NB4 (cell line): ENCODE measurements at regions not wholly inside any gene's neighbourhood (a gene's known extent, or its start where the extent isn't known, plus 50 kb on each side); places are given as distances from the start of the nearest gene placed in this dataset.
A peak's percentile ranks its signal among the peaks of the same experiment; 100 is the strongest.

Experiments used
- DNase-seq: peaks from one replicate; pipeline ENCODE4 v3.0.0; 2010; ENCODE audit warnings: low read depth
- H3K4me3 ChIP-seq: one replicate; pipeline ENCODE4 v1.5.1; 2011; ENCODE audit warnings: mild to moderate bottlenecking, low read depth, low read length, moderate library complexity
- MYC ChIP-seq: IDR thresholded peaks from 2 replicates; pipeline ENCODE4 v1.6.1; 2011; ENCODE audit warnings: low read depth, low read length
- POLR2A ChIP-seq: IDR thresholded peaks from 2 replicates; pipeline ENCODE4 v1.6.1; 2011; ENCODE audit warnings: mild to moderate bottlenecking; ENCODE audit not compliant: insufficient read length; ENCODE audit errors: extremely low read depth
- TF ChIP-seq, protein P1 (sequence below): IDR thresholded peaks from 2 replicates; pipeline ENCODE4 v1.6.1; 2011; ENCODE audit warnings: low read depth, low read length
- TF ChIP-seq, protein P2 (sequence below): IDR thresholded peaks from one replicate; pipeline ENCODE4 v1.5.1; 2012; ENCODE audit warnings: low read depth, low read length

DNA sequence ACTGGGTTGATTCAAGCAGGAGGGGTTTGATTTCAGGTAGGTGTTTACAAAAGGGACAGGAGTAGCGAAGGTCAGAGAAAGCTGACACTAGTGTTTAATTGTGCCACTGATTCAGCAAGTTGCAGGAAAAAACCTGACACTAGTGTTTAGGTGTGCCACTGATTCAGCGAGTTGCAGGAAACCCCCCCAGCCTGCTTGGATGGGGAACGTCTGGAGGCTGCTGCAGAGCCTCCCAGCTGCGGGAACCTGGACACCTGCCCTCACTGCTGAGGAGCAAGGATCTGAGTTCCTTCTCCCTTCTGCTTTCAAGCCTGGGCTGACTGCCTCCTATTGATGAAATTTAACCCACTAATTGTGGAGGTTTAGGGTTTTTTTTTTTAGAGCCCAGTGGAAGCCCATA is 84.2 kb downstream of the AVPR1A start:
- TF ChIP-seq, protein P1, sequence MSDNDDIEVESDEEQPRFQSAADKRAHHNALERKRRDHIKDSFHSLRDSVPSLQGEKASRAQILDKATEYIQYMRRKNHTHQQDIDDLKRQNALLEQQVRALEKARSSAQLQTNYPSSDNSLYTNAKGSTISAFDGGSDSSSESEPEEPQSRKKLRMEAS, result no peak
- no peak for TF ChIP-seq POLR2A
- TF ChIP-seq, protein P2, sequence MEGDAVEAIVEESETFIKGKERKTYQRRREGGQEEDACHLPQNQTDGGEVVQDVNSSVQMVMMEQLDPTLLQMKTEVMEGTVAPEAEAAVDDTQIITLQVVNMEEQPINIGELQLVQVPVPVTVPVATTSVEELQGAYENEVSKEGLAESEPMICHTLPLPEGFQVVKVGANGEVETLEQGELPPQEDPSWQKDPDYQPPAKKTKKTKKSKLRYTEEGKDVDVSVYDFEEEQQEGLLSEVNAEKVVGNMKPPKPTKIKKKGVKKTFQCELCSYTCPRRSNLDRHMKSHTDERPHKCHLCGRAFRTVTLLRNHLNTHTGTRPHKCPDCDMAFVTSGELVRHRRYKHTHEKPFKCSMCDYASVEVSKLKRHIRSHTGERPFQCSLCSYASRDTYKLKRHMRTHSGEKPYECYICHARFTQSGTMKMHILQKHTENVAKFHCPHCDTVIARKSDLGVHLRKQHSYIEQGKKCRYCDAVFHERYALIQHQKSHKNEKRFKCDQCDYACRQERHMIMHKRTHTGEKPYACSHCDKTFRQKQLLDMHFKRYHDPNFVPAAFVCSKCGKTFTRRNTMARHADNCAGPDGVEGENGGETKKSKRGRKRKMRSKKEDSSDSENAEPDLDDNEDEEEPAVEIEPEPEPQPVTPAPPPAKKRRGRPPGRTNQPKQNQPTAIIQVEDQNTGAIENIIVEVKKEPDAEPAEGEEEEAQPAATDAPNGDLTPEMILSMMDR, result no peak
- TF ChIP-seq MYC, result no peak
- H3K4me3 ChIP-seq, result no peak overlapping the region
- no peak for DNase-seq

DNA sequence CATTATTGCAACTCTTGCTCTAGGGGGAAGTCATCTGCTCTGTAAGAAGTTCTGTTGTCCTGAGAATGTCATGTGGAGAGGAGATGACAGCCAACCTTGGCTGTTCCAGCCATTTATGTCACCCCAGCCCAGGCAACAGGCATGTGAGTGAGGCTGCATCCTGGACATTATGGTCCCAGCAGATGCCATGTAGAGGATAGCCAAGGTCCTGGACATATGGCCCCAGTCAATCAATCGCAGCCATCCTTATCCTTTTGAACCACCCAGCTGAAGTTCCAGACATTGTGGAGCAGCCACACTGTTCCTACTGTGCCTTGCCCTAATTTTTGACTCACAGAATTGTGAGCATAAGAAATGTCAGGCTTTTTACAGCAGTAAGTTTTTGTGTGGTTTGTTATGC is 84.9 kb downstream of the AVPR1A start:
- TF ChIP-seq, protein P1, result no peak
- TF ChIP-seq, protein P2, result no peak
- TF ChIP-seq POLR2A (no peak), MYC (no peak)
- no peak for DNase-seq
- no peak overlapping the region for H3K4me3 ChIP-seq

DNA sequence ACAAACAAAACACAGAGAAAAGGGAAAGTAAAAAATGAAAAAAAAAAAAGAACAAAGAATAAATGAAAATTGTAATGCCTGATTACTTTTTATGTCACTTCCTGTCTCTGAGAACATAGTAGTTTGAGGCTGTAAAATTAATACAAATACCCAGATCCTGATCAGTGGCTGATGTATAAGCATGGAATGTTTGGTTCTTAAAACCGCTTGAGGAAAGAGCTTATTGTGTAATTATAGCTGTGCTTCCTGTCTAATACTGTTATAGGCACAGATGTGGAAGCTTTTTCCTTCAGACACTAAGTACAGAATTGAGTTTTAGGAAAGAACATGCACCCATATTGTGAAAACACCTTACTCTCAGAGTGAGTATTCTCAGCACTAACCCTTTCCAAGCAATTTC is 86.9 kb downstream of the AVPR1A start:
- H3K4me3 ChIP-seq, result no peak overlapping the region
- peak; percentile 3 for DNase-seq
- TF ChIP-seq MYC (no peak), POLR2A (no peak)
- TF ChIP-seq, protein P1, result no peak
- TF ChIP-seq, protein P2, result no peak

DNA sequence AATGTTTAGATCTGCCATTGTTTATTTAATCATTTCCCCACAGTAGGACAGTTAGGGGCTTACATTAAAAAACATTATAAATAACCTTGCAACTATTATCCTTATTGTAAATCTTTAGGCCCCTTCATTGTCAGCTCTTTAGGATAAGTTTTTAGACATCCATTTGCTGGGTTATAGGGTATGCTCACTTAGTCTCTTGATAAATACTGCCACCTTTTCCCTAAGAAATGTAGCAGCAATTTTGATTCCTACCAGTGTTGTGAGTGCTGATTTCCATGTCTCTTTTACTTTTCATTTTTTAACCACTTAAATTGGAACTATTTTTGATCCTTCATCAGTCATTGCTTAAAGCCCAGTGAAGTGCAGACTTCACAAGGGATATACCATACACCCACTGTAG is 94.4 kb downstream of the AVPR1A start:
- no peak for DNase-seq
- no peak overlapping the region for H3K4me3 ChIP-seq
- TF ChIP-seq, protein P2, result no peak
- TF ChIP-seq POLR2A (no peak), MYC (no peak)
- TF ChIP-seq, protein P1, result no peak

DNA sequence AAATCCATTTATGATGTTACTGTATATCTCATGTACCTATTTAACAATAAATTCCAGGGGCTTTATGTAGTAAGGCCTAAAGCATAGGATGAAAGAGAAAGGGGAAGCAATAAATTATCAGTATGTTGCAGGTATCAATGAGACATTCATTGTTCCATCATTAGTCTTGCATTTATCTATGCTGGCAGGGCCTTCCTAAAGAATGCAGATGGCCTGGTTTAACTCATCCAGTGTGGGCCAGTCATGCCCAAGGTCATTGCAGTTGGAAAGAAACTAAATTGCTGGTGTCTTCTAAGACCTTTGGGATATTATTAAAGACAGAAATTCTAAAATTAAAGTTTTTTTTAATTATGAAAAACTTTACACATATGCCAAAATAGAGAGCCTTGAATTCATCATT is 98.3 kb downstream of the AVPR1A start:
- H3K4me3 ChIP-seq, result no peak overlapping the region
- no peak for TF ChIP-seq POLR2A
- TF ChIP-seq, protein P1, result no peak
- TF ChIP-seq MYC, result no peak
- TF ChIP-seq, protein P2, result no peak
- DNase-seq, result no peak

DNA sequence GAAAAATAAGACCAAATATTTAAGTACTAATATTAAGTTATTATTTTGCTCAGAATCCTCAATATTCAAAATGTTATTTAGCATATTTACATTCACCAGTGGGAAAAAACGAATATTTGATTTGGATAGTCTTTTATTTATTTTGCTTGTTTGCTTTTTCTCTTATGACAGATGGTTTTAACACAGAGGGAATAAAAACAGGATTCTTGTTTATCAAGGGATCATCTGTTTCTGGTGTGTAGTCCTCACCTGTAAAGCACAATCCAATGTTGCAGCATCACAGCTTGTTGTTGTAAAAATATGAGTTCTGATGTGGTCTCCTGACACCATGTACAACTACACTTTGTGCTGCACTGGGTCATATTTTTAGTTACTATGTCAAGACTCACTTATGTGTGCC is 103.9 kb downstream of the AVPR1A start:
- no peak for DNase-seq

More for the DNA sequence above, 103.9 kb downstream of the AVPR1A start:
- TF ChIP-seq MYC (no peak), POLR2A (no peak)
- TF ChIP-seq, protein P1, result no peak
- TF ChIP-seq, protein P2, result no peak
- no peak overlapping the region for H3K4me3 ChIP-seq
